ENCODE measurements at regions not wholly inside any gene's neighbourhood (a gene's known extent, or its start where the extent isn't known, plus 50 kb on each side); places are given as distances from the start of the nearest gene placed in this dataset.
A peak's percentile ranks its signal among the peaks of the same experiment; 100 is the strongest.

GRCh38 chr1:14294006-14294405 lies 304.5 kb upstream of the KAZN start:
- intact Hi-C loops (cut with micrococcal nuclease): no loop called here
- TF ChIP-seq, protein P1, sequence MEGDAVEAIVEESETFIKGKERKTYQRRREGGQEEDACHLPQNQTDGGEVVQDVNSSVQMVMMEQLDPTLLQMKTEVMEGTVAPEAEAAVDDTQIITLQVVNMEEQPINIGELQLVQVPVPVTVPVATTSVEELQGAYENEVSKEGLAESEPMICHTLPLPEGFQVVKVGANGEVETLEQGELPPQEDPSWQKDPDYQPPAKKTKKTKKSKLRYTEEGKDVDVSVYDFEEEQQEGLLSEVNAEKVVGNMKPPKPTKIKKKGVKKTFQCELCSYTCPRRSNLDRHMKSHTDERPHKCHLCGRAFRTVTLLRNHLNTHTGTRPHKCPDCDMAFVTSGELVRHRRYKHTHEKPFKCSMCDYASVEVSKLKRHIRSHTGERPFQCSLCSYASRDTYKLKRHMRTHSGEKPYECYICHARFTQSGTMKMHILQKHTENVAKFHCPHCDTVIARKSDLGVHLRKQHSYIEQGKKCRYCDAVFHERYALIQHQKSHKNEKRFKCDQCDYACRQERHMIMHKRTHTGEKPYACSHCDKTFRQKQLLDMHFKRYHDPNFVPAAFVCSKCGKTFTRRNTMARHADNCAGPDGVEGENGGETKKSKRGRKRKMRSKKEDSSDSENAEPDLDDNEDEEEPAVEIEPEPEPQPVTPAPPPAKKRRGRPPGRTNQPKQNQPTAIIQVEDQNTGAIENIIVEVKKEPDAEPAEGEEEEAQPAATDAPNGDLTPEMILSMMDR (IDR thresholded peaks at IDR 0.05; ENCODE audit: unreplicated experiment): no peak
- no peak overlapping the region for H3K4me3 Mint-ChIP-seq (ENCODE audit: unreplicated experiment)
- BruUV-seq (replicated peaks): no TSS peak
- POLR2A ChIA-PET: interaction anchor here (1.2 kb wide), 1 partner anchor 20 kb away, joined by 3 read pairs; no protein-coding TSS in a partner anchor
- H3K36me3 Mint-ChIP-seq (ENCODE audit: insufficient read depth, unreplicated experiment): no peaks in the 10 kb centered on the region
- no peak overlapping the region for H3K27ac Mint-ChIP-seq (ENCODE audit: low read depth, unreplicated experiment)
- H3K27me3 Mint-ChIP-seq (ENCODE audit: insufficient read depth, unreplicated experiment): no peaks in the 10 kb centered on the region
- CTCF ChIA-PET: no interaction called here
- DNase-seq (ENCODE audit: unreplicated experiment): no peak
- H3K4me1 Mint-ChIP-seq (ENCODE audit: insufficient read depth, unreplicated experiment): peaks cover 10% of the 10 kb centered on the region
- H3K9me3 Mint-ChIP-seq (ENCODE audit: unreplicated experiment): no peaks in the 10 kb centered on the region

GRCh38 chr1:14294860-14295536 lies 303.5 kb upstream of the KAZN start:
- no peaks in the 10 kb centered on the region for H3K9me3 Mint-ChIP-seq (ENCODE audit: unreplicated experiment)
- H3K36me3 Mint-ChIP-seq (ENCODE audit: insufficient read depth, unreplicated experiment): no peaks in the 10 kb centered on the region
- BruUV-seq (replicated peaks): no TSS peak
- intact Hi-C loops (cut with micrococcal nuclease): no loop called here
- peaks cover 16% of the 10 kb centered on the region for H3K4me1 Mint-ChIP-seq (ENCODE audit: insufficient read depth, unreplicated experiment)
- POLR2A ChIA-PET: interaction anchor here (0.6 kb wide), 1 partner anchor 64 kb away, joined by 3 read pairs; no protein-coding TSS in a partner anchor
- TF ChIP-seq, protein P1 (IDR thresholded peaks at IDR 0.05; ENCODE audit: unreplicated experiment): no peak
- H3K4me3 Mint-ChIP-seq (ENCODE audit: unreplicated experiment): no peak overlapping the region
- H3K27me3 Mint-ChIP-seq (ENCODE audit: insufficient read depth, unreplicated experiment): no peaks in the 10 kb centered on the region
- H3K27ac Mint-ChIP-seq (ENCODE audit: low read depth, unreplicated experiment): no peak overlapping the region
- CTCF ChIA-PET: no interaction called here
- DNase-seq (ENCODE audit: unreplicated experiment): no peak

GRCh38 chr1:14296795-14297194 lies 301.7 kb upstream of the KAZN start:
- TF ChIP-seq, protein P1 (IDR thresholded peaks at IDR 0.05; ENCODE audit: unreplicated experiment): no peak
- Mint-ChIP-seq H3K36me3 (ENCODE audit: insufficient read depth, unreplicated experiment) (no peaks in the 10 kb centered on the region), H3K9me3 (ENCODE audit: unreplicated experiment) (no peaks in the 10 kb centered on the region), H3K27me3 (ENCODE audit: insufficient read depth, unreplicated experiment) (no peaks in the 10 kb centered on the region), H3K4me1 (ENCODE audit: insufficient read depth, unreplicated experiment) (peaks cover 25% of the 10 kb centered on the region), H3K4me3 (ENCODE audit: unreplicated experiment) (no peak overlapping the region), H3K27ac (ENCODE audit: low read depth, unreplicated experiment) (no peak overlapping the region)
- intact Hi-C loops (cut with micrococcal nuclease): no loop called here
- DNase-seq (ENCODE audit: unreplicated experiment): peak; percentile 41
- ChIA-PET CTCF (no interaction called here), POLR2A (no interaction called here)
- no TSS peak for BruUV-seq (replicated peaks)

DNA sequence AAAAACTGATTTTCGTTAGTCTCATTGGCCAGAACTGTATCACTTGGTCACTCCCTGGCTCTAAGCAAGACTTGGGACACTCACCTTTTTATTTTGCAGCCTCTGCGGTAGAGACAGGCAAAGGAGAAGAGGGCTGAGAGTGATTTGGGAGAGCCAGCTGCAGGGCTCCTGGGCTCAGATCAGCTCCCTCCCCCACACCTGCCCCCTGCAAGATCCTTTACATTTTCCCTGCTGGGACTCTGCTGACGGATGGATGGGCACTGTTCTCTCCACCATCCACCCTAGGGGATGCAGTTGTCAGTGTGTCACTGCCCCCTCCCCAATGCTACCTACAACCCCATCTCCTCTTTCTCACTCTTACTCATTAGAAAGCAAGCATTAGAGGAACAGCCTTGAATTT lies 301.1 kb upstream of the KAZN start:
- no TSS peak for BruUV-seq (replicated peaks)
- Mint-ChIP-seq H3K36me3 (ENCODE audit: insufficient read depth, unreplicated experiment) (no peaks in the 10 kb centered on the region), H3K4me3 (ENCODE audit: unreplicated experiment) (no peak overlapping the region), H3K9me3 (ENCODE audit: unreplicated experiment) (no peaks in the 10 kb centered on the region), H3K4me1 (ENCODE audit: insufficient read depth, unreplicated experiment) (peaks cover 29% of the 10 kb centered on the region), H3K27ac (ENCODE audit: low read depth, unreplicated experiment) (no peak overlapping the region), H3K27me3 (ENCODE audit: insufficient read depth, unreplicated experiment) (no peaks in the 10 kb centered on the region)
- CTCF ChIA-PET: no interaction called here
- DNase-seq (ENCODE audit: unreplicated experiment): no peak
- TF ChIP-seq, protein P1 (IDR thresholded peaks at IDR 0.05; ENCODE audit: unreplicated experiment): no peak
- intact Hi-C loops (cut with micrococcal nuclease): no loop called here
- POLR2A ChIA-PET: interaction anchor here (0.7 kb wide), 1 partner anchor 90 kb away, joined by 4 read pairs; no protein-coding TSS in a partner anchor

Measured in MCF 10A (cell line).